Esophagus squamous epithelium (tissue), 4 donors: ENCODE measurements at regions not wholly inside any gene's neighbourhood (a gene's known extent, or its start where the extent isn't known, plus 50 kb on each side); places are given as distances from the start of the nearest gene placed in this dataset.

ENCODE experiments used
- POLR2A ChIP-seq, 4 donors: fragments of 450-650 bp; IDR thresholded peaks; one replicate each; pipeline ENCODE4 v1.6.1; 2017; ENCODE audit warnings: antibody characterized with exemption in 4 of 4, mild to moderate bottlenecking in 4 of 4, moderate library complexity in 3 of 4
- TF ChIP-seq, protein P1 (sequence below), 6 experiments: fragments of 450-650 bp in 4 of 6; fragments of 200-600 bp in 2 of 6; sonication (generic) in 2 of 6; IDR thresholded peaks; one replicate each; pipeline ENCODE4 v1.5.1; 2016 to 2019; ENCODE audit warnings: antibody characterized with exemption in 6 of 6, mild to moderate bottlenecking in 4 of 6, moderate library complexity in 4 of 6

DNA sequence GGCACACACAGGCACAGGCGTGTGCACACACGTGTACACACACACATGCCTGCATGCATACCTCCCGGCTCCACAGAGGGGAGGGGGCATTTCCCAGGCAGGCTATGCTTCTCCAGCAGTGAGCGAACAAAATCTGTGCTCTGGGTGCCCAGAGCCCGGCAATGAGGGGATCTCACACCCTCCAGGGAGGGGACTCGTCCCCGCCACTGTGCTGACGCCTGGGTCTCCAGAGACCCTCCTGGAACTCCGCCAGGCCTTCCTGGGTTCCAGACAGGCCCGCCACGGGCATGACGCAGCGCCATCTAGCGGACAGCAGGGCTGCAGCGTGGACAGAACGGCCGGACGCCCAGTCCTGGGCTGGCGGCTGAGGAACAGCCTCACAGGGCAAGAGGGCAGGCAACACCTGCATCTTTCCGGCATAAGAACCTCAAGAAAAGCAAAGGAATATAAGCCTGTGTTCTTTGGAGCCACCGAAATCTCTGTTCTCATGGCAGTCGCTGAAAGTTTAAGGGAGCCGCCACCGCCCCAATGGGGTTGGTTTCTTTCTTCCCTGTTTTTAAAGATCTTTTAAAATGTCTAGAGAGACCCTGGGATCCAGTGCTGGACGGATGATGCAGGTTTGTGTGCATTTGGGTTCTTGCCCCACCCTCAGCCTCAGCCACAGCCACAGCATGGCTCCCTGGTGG lies 135.6 kb upstream of the PPP1R26 start:
- TF ChIP-seq, protein P1, sequence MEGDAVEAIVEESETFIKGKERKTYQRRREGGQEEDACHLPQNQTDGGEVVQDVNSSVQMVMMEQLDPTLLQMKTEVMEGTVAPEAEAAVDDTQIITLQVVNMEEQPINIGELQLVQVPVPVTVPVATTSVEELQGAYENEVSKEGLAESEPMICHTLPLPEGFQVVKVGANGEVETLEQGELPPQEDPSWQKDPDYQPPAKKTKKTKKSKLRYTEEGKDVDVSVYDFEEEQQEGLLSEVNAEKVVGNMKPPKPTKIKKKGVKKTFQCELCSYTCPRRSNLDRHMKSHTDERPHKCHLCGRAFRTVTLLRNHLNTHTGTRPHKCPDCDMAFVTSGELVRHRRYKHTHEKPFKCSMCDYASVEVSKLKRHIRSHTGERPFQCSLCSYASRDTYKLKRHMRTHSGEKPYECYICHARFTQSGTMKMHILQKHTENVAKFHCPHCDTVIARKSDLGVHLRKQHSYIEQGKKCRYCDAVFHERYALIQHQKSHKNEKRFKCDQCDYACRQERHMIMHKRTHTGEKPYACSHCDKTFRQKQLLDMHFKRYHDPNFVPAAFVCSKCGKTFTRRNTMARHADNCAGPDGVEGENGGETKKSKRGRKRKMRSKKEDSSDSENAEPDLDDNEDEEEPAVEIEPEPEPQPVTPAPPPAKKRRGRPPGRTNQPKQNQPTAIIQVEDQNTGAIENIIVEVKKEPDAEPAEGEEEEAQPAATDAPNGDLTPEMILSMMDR (IDR thresholded peaks at IDR 0.05), result peak; percentile 51 to 92 (median 82)
- TF ChIP-seq POLR2A (IDR thresholded peaks at IDR 0.05), result no peak
